ENCODE measurements at regions not wholly inside any gene's neighbourhood (a gene's known extent, or its start where the extent isn't known, plus 50 kb on each side); places are given as distances from the start of the nearest gene placed in this dataset.

GRCh38 chr3:17951241-17951640, 208.8 kb upstream of the TBC1D5 start:
- Histone ChIP-seq H3K36me3 (ENCODE audit: control insufficient read depth in 4 of 4, insufficient read depth in 4 of 4, low read length in 3 of 4) (no peaks in the 10 kb centered on the region), H3K27ac (ENCODE audit: insufficient read depth in 1 of 2, low read depth in 1 of 2, low read length in 2 of 2, poor library complexity in 1 of 2, severe bottlenecking in 2 of 2) (no peak overlapping the region), H3K4me1 (ENCODE audit: control extremely low read depth in 1 of 4, control insufficient read depth in 4 of 4, insufficient read depth in 4 of 4, low read length in 3 of 4) (peaks cover 19 to 34% (median 25%) of the 10 kb centered on the region in 4 experiments), H3K4me3 (ENCODE audit: control insufficient read depth in 1 of 7, extremely low read depth in 1 of 7, insufficient read depth in 4 of 7, low read depth in 2 of 7, low read length in 6 of 7) (no peak overlapping the region), H3K9me3 (ENCODE audit: control extremely low read depth in 1 of 5, control insufficient read depth in 4 of 5, insufficient read depth in 2 of 5, low read depth in 1 of 5, low read length in 4 of 5) (peaks cover 0 to 26% (median 3%) of the 10 kb centered on the region in 5 experiments), H3K27me3 (replicated peaks in 2 of 5; ENCODE audit: control insufficient read depth in 4 of 5, insufficient read depth in 5 of 5, low read length in 4 of 5) (no peaks in the 10 kb centered on the region)
- ChIA-PET POLR2A (no interaction called here), CTCF (interaction anchor here (0.9 kb wide), 1 partner anchor 44 kb away, joined by 5 read pairs; no protein-coding TSS in a partner anchor)
- no peak for DNase-seq
- WGBS (ENCODE audit: insufficient coverage), result 100% methylated on average over 2 of the region's 2 CpGs

GRCh38 chr3:17949101-17949500, 206.7 kb upstream of the TBC1D5 start:
- H3K36me3 ChIP-seq (ENCODE audit: control insufficient read depth in 4 of 4, insufficient read depth in 4 of 4, low read length in 3 of 4), result no peaks in the 10 kb centered on the region
- WGBS (ENCODE audit: insufficient coverage), result no CpG with 5 or more reads among the region's 6 CpGs
- H3K4me3 ChIP-seq (ENCODE audit: control insufficient read depth in 1 of 7, extremely low read depth in 1 of 7, insufficient read depth in 4 of 7, low read depth in 2 of 7, low read length in 6 of 7), result peak overlapping the region in 3 of 7 experiments; percentile 1 to 33 (median 26)
- peak overlapping the region; percentile 22 to 74 for H3K27ac ChIP-seq (ENCODE audit: insufficient read depth in 1 of 2, low read depth in 1 of 2, low read length in 2 of 2, poor library complexity in 1 of 2, severe bottlenecking in 2 of 2)
- H3K4me1 ChIP-seq (ENCODE audit: control extremely low read depth in 1 of 4, control insufficient read depth in 4 of 4, insufficient read depth in 4 of 4, low read length in 3 of 4), result peaks cover 25 to 49% (median 39%) of the 10 kb centered on the region in 4 experiments
- peaks cover 0 to 26% (median 3%) of the 10 kb centered on the region in 5 experiments for H3K9me3 ChIP-seq (ENCODE audit: control extremely low read depth in 1 of 5, control insufficient read depth in 4 of 5, insufficient read depth in 2 of 5, low read depth in 1 of 5, low read length in 4 of 5)
- DNase-seq, result peak; percentile 60 to 83 (median 65)
- ChIA-PET POLR2A (no interaction called here), CTCF (interaction anchor here (1.3 to 1.4 kb wide), 3 partner anchors 9 to 41 kb away, joined by 3 to 6 read pairs (median 3); no protein-coding TSS in a partner anchor)
- H3K27me3 ChIP-seq (replicated peaks in 2 of 5; ENCODE audit: control insufficient read depth in 4 of 5, insufficient read depth in 5 of 5, low read length in 4 of 5), result no peaks in the 10 kb centered on the region

- POLR2A ChIA-PET, result no interaction called here
These were observed 205.4 kb upstream of the TBC1D5 start for GRCh38 chr3:17947833-17948232.

GRCh38 chr3:17946619-17947018, 204.2 kb upstream of the TBC1D5 start:
- ChIA-PET CTCF (interaction anchor here (1.1 kb wide), 1 partner anchor 9 kb away, joined by 6 read pairs; no protein-coding TSS in a partner anchor), POLR2A (no interaction called here)
- Histone ChIP-seq H3K36me3 (ENCODE audit: control insufficient read depth in 4 of 4, insufficient read depth in 4 of 4, low read length in 3 of 4) (no peaks in the 10 kb centered on the region), H3K9me3 (ENCODE audit: control extremely low read depth in 1 of 5, control insufficient read depth in 4 of 5, insufficient read depth in 2 of 5, low read depth in 1 of 5, low read length in 4 of 5) (peaks cover 0 to 15% (median 2%) of the 10 kb centered on the region in 5 experiments), H3K27me3 (replicated peaks in 2 of 5; ENCODE audit: control insufficient read depth in 4 of 5, insufficient read depth in 5 of 5, low read length in 4 of 5) (no peaks in the 10 kb centered on the region), H3K27ac (ENCODE audit: insufficient read depth in 1 of 2, low read depth in 1 of 2, low read length in 2 of 2, poor library complexity in 1 of 2, severe bottlenecking in 2 of 2) (peak overlapping the region in 1 of 2 experiments; percentile 29), H3K4me1 (ENCODE audit: control extremely low read depth in 1 of 4, control insufficient read depth in 4 of 4, insufficient read depth in 4 of 4, low read length in 3 of 4) (peaks cover 25 to 49% (median 39%) of the 10 kb centered on the region in 4 experiments), H3K4me3 (ENCODE audit: control insufficient read depth in 1 of 7, extremely low read depth in 1 of 7, insufficient read depth in 4 of 7, low read depth in 2 of 7, low read length in 6 of 7) (peak overlapping the region in 1 of 7 experiments; percentile 31)
- peak; percentile 68 to 91 (median 77) for DNase-seq
- 7% methylated on average over 3 of the region's 6 CpGs for WGBS (ENCODE audit: insufficient coverage)

More at GRCh38 chr3:17947833-17948232, 205.4 kb upstream of the TBC1D5 start:
- CTCF ChIA-PET, result interaction anchor here (1.0 to 1.4 kb wide), 3 partner anchors 8 to 39 kb away, joined by 3 to 6 read pairs (median 3); no protein-coding TSS in a partner anchor
- no peak overlapping the region for H3K27ac ChIP-seq (ENCODE audit: insufficient read depth in 1 of 2, low read depth in 1 of 2, low read length in 2 of 2, poor library complexity in 1 of 2, severe bottlenecking in 2 of 2)
- H3K4me1 ChIP-seq (ENCODE audit: control extremely low read depth in 1 of 4, control insufficient read depth in 4 of 4, insufficient read depth in 4 of 4, low read length in 3 of 4), result peaks cover 25 to 49% (median 39%) of the 10 kb centered on the region in 4 experiments
- no peak overlapping the region for H3K4me3 ChIP-seq (ENCODE audit: control insufficient read depth in 1 of 7, extremely low read depth in 1 of 7, insufficient read depth in 4 of 7, low read depth in 2 of 7, low read length in 6 of 7)
- no peak for DNase-seq
- H3K36me3 ChIP-seq (ENCODE audit: control insufficient read depth in 4 of 4, insufficient read depth in 4 of 4, low read length in 3 of 4), result no peaks in the 10 kb centered on the region
- peaks cover 0 to 23% (median 3%) of the 10 kb centered on the region in 5 experiments for H3K9me3 ChIP-seq (ENCODE audit: control extremely low read depth in 1 of 5, control insufficient read depth in 4 of 5, insufficient read depth in 2 of 5, low read depth in 1 of 5, low read length in 4 of 5)
- H3K27me3 ChIP-seq (replicated peaks in 2 of 5; ENCODE audit: control insufficient read depth in 4 of 5, insufficient read depth in 5 of 5, low read length in 4 of 5), result no peaks in the 10 kb centered on the region

GRCh38 chr3:17945799-17946399, 203.5 kb upstream of the TBC1D5 start:
- CTCF ChIA-PET, result interaction anchor here (1.1 kb wide), 1 partner anchor 8 kb away, joined by 3 read pairs; no protein-coding TSS in a partner anchor
- Histone ChIP-seq H3K36me3 (ENCODE audit: control insufficient read depth in 4 of 4, insufficient read depth in 4 of 4, low read length in 3 of 4) (no peaks in the 10 kb centered on the region), H3K27ac (ENCODE audit: insufficient read depth in 1 of 2, low read depth in 1 of 2, low read length in 2 of 2, poor library complexity in 1 of 2, severe bottlenecking in 2 of 2) (peak overlapping the region; percentile 36 to 37), H3K4me3 (ENCODE audit: control insufficient read depth in 1 of 7, extremely low read depth in 1 of 7, insufficient read depth in 4 of 7, low read depth in 2 of 7, low read length in 6 of 7) (no peak overlapping the region), H3K4me1 (ENCODE audit: control extremely low read depth in 1 of 4, control insufficient read depth in 4 of 4, insufficient read depth in 4 of 4, low read length in 3 of 4) (peaks cover 25 to 49% (median 39%) of the 10 kb centered on the region in 4 experiments), H3K27me3 (replicated peaks in 2 of 5; ENCODE audit: control insufficient read depth in 4 of 5, insufficient read depth in 5 of 5, low read length in 4 of 5) (no peaks in the 10 kb centered on the region), H3K9me3 (ENCODE audit: control extremely low read depth in 1 of 5, control insufficient read depth in 4 of 5, insufficient read depth in 2 of 5, low read depth in 1 of 5, low read length in 4 of 5) (peaks cover 0 to 10% (median 2%) of the 10 kb centered on the region in 5 experiments)
- 37% methylated on average over 3 of the region's 6 CpGs for WGBS (ENCODE audit: insufficient coverage)
- DNase-seq, result peak; percentile 32 to 83 (median 66)
- POLR2A ChIA-PET, result no interaction called here

- H3K27ac ChIP-seq (ENCODE audit: insufficient read depth in 1 of 2, low read depth in 1 of 2, low read length in 2 of 2, poor library complexity in 1 of 2, severe bottlenecking in 2 of 2), result no peak overlapping the region
- H3K9me3 ChIP-seq (ENCODE audit: control extremely low read depth in 1 of 5, control insufficient read depth in 4 of 5, insufficient read depth in 2 of 5, low read depth in 1 of 5, low read length in 4 of 5), result peaks cover 0 to 5% (median 0%) of the 10 kb centered on the region in 5 experiments
- POLR2A ChIA-PET, result no interaction called here
- peaks cover 25 to 50% (median 39%) of the 10 kb centered on the region in 4 experiments for H3K4me1 ChIP-seq (ENCODE audit: control extremely low read depth in 1 of 4, control insufficient read depth in 4 of 4, insufficient read depth in 4 of 4, low read length in 3 of 4)
- no peaks in the 10 kb centered on the region for H3K27me3 ChIP-seq (replicated peaks in 2 of 5; ENCODE audit: control insufficient read depth in 4 of 5, insufficient read depth in 5 of 5, low read length in 4 of 5)
- 89% methylated on average over 1 of the region's 2 CpGs for WGBS (ENCODE audit: insufficient coverage)
- H3K36me3 ChIP-seq (ENCODE audit: control insufficient read depth in 4 of 4, insufficient read depth in 4 of 4, low read length in 3 of 4), result no peaks in the 10 kb centered on the region
- peak in 2 of 3 donors; percentile 48 to 66 for DNase-seq
- no peak overlapping the region for H3K4me3 ChIP-seq (ENCODE audit: control insufficient read depth in 1 of 7, extremely low read depth in 1 of 7, insufficient read depth in 4 of 7, low read depth in 2 of 7, low read length in 6 of 7)
- CTCF ChIA-PET, result interaction anchor here (1.1 kb wide), 1 partner anchor 8 kb away, joined by 3 read pairs; no protein-coding TSS in a partner anchor
These were observed 202.8 kb upstream of the TBC1D5 start for GRCh38 chr3:17945018-17945798.

Data from common myeloid progenitor, CD34-positive (primary cell).